Central memory CD8-positive, alpha-beta T cell (primary cell): ENCODE measurements at regions not wholly inside any gene's neighbourhood (a gene's known extent, or its start where the extent isn't known, plus 50 kb on each side); places are given as distances from the start of the nearest gene placed in this dataset.

Experiments
- ATAC-seq: fragments of 150-1000 bp; cut with Tn5 transposase; replicated peaks from 2 replicates; pipeline ENCODE4 v1.10.0; 2022; ENCODE audit warnings: mild to moderate bottlenecking, moderate FRiP score, moderate number of reproducible peaks; ENCODE audit not compliant: poor library complexity, severe bottlenecking; ENCODE audit errors: extremely low read depth
- DNase-seq, 2 donors: peaks; one replicate each; pipeline ENCODE4 v3.0.0; 2021; ENCODE audit warnings: low spot score in 2 of 2
- H3K27ac Mint-ChIP-seq: one replicate; pipeline ENCODE4 v1.8.0; 2022; ENCODE audit warnings: low read depth, mild to moderate bottlenecking, moderate library complexity, mixed read lengths
- H3K27me3 Mint-ChIP-seq: one replicate; pipeline ENCODE4 v1.8.0; 2022; ENCODE audit warnings: mixed read lengths
- H3K36me3 Mint-ChIP-seq: one replicate; pipeline ENCODE4 v1.8.0; 2022; ENCODE audit warnings: mild to moderate bottlenecking, moderate library complexity, mixed read lengths; ENCODE audit not compliant: insufficient read depth
- H3K4me1 Mint-ChIP-seq: one replicate; pipeline ENCODE4 v1.8.0; 2022; ENCODE audit warnings: mixed read lengths
- H3K4me3 Mint-ChIP-seq: one replicate; pipeline ENCODE4 v1.8.0; 2022; ENCODE audit warnings: mild to moderate bottlenecking, moderate library complexity, mixed read lengths
- H3K9me3 Mint-ChIP-seq: one replicate; pipeline ENCODE4 v1.8.0; 2022; ENCODE audit warnings: mixed read lengths

- ATAC-seq (no peak), DNase-seq (no peak)
- Mint-ChIP-seq H3K27me3 (peaks cover 47% of the 10 kb centered on the region), H3K4me3 (no peak overlapping the region), H3K9me3 (no peaks in the 10 kb centered on the region), H3K4me1 (no peaks in the 10 kb centered on the region), H3K27ac (no peak overlapping the region), H3K36me3 (no peaks in the 10 kb centered on the region)
These were observed 68.2 kb upstream of the CCDC190 start for GRCh38 chr1:162929177-162929576.

- peaks cover 44% of the 10 kb centered on the region for H3K27me3 Mint-ChIP-seq
- H3K4me1 Mint-ChIP-seq: no peaks in the 10 kb centered on the region
- H3K27ac Mint-ChIP-seq: no peak overlapping the region
- no peak overlapping the region for H3K4me3 Mint-ChIP-seq
- no peaks in the 10 kb centered on the region for H3K36me3 Mint-ChIP-seq
- H3K9me3 Mint-ChIP-seq: no peaks in the 10 kb centered on the region
- ATAC-seq: no peak
- DNase-seq: no peak
These were observed 67.2 kb upstream of the CCDC190 start for GRCh38 chr1:162928141-162928540.

DNA sequence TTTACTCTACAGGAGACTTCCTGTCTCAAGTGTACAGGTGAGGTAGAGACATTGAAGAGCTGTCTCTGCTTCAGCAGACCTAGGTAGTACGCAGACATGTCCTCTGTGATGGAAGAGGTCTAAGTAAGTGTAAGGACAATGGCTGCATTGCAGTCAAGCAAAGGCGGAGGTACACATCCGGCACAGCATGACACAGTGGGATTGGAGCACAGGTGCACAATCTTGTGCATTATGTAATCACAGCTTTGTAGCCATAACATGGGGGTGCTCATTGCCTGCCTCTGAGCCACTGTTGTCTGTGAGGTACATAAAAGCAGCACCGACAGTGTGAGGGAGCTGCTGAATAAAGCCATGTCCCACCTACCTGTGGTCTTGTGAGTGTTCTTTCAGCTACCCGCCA, 66.4 kb upstream of the CCDC190 start:
- no peak overlapping the region for H3K4me3 Mint-ChIP-seq
- H3K4me1 Mint-ChIP-seq: no peaks in the 10 kb centered on the region
- ATAC-seq (no peak), DNase-seq (no peak)
- H3K27me3 Mint-ChIP-seq: peaks cover 37% of the 10 kb centered on the region
- no peaks in the 10 kb centered on the region for H3K36me3 Mint-ChIP-seq
- no peak overlapping the region for H3K27ac Mint-ChIP-seq
- H3K9me3 Mint-ChIP-seq: no peaks in the 10 kb centered on the region

DNA sequence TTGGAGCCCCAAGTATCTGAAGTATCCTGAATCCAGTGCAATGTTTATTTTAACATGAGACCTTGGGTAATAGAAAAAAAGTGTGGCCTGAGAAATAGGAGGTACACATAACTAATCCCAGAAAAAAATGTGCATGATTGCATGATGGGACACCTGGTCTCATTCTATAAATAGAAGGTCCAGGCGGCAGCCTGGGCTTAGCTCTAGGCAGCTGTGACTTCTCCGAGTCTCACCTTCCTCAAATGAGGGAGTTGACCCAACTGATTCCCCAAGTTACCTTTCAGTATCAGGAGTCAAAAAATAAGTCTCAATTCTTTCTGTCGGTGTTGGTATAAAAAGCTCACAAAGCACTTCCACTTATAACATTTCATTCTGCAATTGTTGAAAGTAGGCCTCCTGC, 65.9 kb upstream of the CCDC190 start:
- DNase-seq: no peak
- no peaks in the 10 kb centered on the region for H3K9me3 Mint-ChIP-seq
- H3K4me3 Mint-ChIP-seq: no peak overlapping the region
- no peak overlapping the region for H3K27ac Mint-ChIP-seq
- no peaks in the 10 kb centered on the region for H3K36me3 Mint-ChIP-seq
- no peak for ATAC-seq
- peaks cover 32% of the 10 kb centered on the region for H3K27me3 Mint-ChIP-seq
- H3K4me1 Mint-ChIP-seq: no peaks in the 10 kb centered on the region

DNA sequence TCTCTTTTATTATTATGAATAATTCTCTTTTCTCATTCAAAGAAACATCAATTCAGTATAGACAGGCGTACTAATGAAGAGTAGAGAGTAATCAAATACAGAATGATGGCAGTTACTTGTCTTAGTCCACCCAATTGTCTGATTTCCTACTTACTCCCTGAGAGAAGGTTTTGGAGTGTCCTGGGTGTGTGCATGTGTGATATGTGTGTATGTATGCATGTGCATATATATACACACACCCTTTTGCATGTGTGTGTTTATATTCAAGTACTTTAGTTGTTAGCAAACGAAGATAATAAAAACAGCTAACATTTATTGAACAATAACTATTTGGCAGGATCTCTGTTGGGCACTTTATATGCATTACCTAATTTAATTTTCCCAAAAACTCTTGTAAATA, 63.2 kb upstream of the CCDC190 start:
- H3K9me3 Mint-ChIP-seq: no peaks in the 10 kb centered on the region
- H3K4me1 Mint-ChIP-seq: no peaks in the 10 kb centered on the region

DNA sequence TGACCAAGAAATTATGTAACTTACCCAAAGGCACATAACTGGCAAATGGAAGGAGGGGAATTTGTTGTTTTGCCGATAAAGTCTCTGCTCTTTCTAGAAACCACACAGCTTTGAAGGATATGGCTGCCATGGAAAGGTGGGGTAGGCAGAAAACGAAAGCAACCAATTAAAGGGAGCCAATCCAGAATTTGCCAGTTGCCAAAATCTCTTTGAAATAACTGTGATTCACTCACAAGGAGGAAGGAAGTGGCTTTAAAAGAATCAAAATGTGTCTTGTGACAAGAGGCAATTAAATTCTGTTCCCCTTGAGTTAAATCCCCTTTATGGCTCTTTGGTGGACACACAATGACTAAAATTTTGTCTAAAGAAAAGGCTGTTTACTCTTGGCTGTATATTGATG, 61.2 kb upstream of the CCDC190 start:
- no peak for DNase-seq
- Mint-ChIP-seq H3K27me3 (peaks cover 51% of the 10 kb centered on the region), H3K36me3 (no peaks in the 10 kb centered on the region), H3K4me1 (no peaks in the 10 kb centered on the region), H3K9me3 (no peaks in the 10 kb centered on the region), H3K27ac (no peak overlapping the region), H3K4me3 (no peak overlapping the region)
- no peak for ATAC-seq

More for the DNA sequence above, 63.2 kb upstream of the CCDC190 start:
- DNase-seq (no peak), ATAC-seq (no peak)
- H3K27ac Mint-ChIP-seq: no peak overlapping the region
- H3K4me3 Mint-ChIP-seq: no peak overlapping the region
- peaks cover 36% of the 10 kb centered on the region for H3K27me3 Mint-ChIP-seq
- no peaks in the 10 kb centered on the region for H3K36me3 Mint-ChIP-seq

DNA sequence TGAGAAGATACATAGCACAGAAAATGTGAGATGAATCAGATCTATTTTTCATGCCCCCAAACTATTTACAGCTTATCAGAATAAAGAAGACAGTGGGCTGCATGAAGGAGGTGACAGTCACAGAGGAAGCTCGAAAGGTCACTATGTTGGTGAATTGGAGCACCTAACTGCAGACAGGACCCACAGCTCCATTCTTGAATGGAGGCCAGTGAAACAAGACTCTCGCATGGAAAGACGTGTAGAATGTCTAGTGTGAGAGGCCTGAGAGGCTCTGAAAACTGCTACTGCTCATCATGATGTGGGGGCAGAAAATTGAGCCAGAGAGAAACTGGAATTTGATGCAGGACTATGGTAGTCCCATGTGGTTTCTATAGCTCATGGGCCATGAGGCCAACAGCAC, 60.3 kb upstream of the CCDC190 start:
- no peaks in the 10 kb centered on the region for H3K4me1 Mint-ChIP-seq
- H3K36me3 Mint-ChIP-seq: no peaks in the 10 kb centered on the region
- DNase-seq: no peak
- no peak overlapping the region for H3K27ac Mint-ChIP-seq
- no peak for ATAC-seq
- H3K27me3 Mint-ChIP-seq: peaks cover 60% of the 10 kb centered on the region
- H3K4me3 Mint-ChIP-seq: no peak overlapping the region
- no peaks in the 10 kb centered on the region for H3K9me3 Mint-ChIP-seq

GRCh38 chr1:162919034-162919433, 58.1 kb upstream of the CCDC190 start:
- Mint-ChIP-seq H3K27me3 (peaks cover 63% of the 10 kb centered on the region), H3K9me3 (no peaks in the 10 kb centered on the region), H3K4me1 (no peaks in the 10 kb centered on the region), H3K27ac (no peak overlapping the region), H3K36me3 (no peaks in the 10 kb centered on the region), H3K4me3 (no peak overlapping the region)
- no peak for ATAC-seq
- no peak for DNase-seq

- Mint-ChIP-seq H3K4me1 (no peaks in the 10 kb centered on the region), H3K9me3 (no peaks in the 10 kb centered on the region), H3K4me3 (no peak overlapping the region), H3K36me3 (no peaks in the 10 kb centered on the region), H3K27ac (no peak overlapping the region), H3K27me3 (peaks cover 63% of the 10 kb centered on the region)
- ATAC-seq: no peak
- DNase-seq: no peak
These were observed 57.3 kb upstream of the CCDC190 start for GRCh38 chr1:162918151-162918754.

DNA sequence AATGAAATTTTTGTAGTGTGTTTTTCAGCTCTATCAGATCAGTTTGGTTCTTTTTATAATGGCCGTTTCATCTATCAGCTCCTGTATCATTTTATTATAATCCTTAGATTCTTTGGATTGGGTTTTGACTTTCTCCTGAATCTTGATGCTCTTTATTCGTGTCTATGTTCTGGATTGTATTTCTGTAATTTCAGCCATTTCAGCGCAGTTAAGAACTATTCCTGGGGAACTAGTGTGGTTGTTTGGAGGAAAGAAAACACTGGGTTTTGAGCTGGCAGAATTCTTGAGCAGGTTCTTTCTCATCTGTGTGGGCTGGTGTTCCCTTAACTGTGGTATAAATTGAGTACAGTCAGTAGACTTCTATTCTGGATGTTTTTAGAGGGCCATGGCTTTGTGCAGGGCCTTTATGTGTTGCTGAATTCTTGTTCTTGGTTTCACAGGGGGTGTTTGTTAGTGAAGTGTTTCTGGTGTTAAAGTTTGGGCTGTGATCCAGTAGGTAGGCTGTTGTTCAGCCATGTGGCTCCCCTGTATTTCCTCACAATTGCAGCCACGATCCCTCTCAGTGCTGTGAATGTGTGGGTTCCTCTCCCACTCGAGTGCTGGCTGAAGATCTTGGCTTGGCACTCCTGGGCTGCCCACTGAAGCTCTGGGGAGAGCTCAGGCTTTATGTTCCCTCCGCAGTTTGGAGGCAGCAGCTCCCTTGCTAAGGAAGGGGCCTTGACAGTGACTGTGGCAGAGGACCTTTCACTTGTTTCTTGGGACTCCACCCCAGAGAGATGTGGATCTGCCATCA, 56.0 kb upstream of the CCDC190 start:
- H3K36me3 Mint-ChIP-seq: no peaks in the 10 kb centered on the region
- H3K27ac Mint-ChIP-seq: no peak overlapping the region
- H3K9me3 Mint-ChIP-seq: peaks cover 7% of the 10 kb centered on the region
- H3K4me1 Mint-ChIP-seq: no peaks in the 10 kb centered on the region
- no peak for ATAC-seq
- H3K4me3 Mint-ChIP-seq: no peak overlapping the region
- peaks cover 72% of the 10 kb centered on the region for H3K27me3 Mint-ChIP-seq
- DNase-seq: no peak

DNA sequence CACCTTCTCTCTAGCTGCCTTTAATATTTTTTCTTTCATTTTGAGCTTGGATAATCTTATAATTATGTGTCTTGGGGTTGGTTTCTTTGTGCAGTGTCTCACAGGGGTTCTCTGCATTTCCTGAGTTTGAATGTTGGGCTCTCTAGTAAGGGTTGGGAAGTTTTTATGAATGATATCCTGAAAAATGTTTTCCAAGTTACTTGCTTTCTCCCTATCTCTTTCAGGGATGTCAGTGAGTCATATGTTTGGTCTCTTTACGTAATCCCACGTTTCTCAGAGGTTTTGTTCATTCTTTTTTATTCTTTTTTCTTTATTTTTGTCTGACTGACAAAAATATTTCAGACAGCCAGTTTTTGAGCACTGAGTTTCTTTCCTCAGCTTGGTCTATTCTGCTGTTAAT, 55.4 kb upstream of the CCDC190 start:
- Mint-ChIP-seq H3K9me3 (peaks cover 8% of the 10 kb centered on the region), H3K27me3 (peaks cover 75% of the 10 kb centered on the region), H3K27ac (no peak overlapping the region), H3K4me3 (no peak overlapping the region), H3K36me3 (no peaks in the 10 kb centered on the region), H3K4me1 (no peaks in the 10 kb centered on the region)
- no peak for DNase-seq
- no peak for ATAC-seq

DNA sequence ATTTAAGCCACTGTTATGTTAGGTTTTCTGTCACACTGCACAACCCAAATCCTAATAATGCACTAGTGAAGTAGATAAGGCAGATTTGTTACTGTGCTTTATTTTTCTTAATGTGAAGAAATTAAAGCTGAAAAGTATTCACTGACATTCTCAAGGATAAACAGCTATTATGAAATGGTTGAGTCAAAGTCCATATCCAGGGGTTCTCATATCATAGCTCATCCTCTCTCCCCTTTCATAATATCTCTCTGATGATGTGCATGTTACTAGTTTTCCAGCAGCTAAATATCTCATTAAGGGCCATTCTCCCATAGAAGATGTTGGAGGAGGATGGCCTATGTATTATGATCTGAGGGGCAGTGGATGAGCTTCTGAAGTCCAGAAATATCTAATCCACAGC, 53.6 kb upstream of the CCDC190 start:
- H3K9me3 Mint-ChIP-seq: peaks cover 8% of the 10 kb centered on the region
- DNase-seq (no peak), ATAC-seq (no peak)
- no peak overlapping the region for H3K4me3 Mint-ChIP-seq
- peaks cover 72% of the 10 kb centered on the region for H3K27me3 Mint-ChIP-seq
- H3K27ac Mint-ChIP-seq: no peak overlapping the region
- H3K36me3 Mint-ChIP-seq: no peaks in the 10 kb centered on the region
- no peaks in the 10 kb centered on the region for H3K4me1 Mint-ChIP-seq

DNA sequence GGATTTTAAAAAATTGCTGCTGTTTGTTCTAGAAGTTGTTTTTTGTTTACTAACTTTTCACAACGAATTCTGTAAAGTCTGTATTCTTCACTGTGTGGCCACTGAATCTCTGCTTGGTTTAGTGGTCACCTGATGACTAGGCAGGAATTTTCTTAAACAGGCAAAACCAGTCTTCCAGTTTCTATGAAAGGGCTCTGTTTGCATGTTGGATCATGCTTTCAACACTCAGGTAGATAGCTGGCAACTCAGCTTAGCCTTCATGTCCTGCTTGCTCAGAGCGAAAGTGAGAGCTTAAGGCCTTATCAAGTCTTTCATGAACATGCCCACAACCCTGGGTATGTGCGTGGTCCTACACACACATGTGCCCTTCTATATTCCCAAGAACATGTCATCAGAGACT, 52.4 kb upstream of the CCDC190 start:
- DNase-seq: no peak
- no peak overlapping the region for H3K4me3 Mint-ChIP-seq
- no peaks in the 10 kb centered on the region for H3K4me1 Mint-ChIP-seq
- peaks cover 69% of the 10 kb centered on the region for H3K27me3 Mint-ChIP-seq
- H3K27ac Mint-ChIP-seq: no peak overlapping the region
- ATAC-seq: no peak
- peaks cover 8% of the 10 kb centered on the region for H3K9me3 Mint-ChIP-seq
- H3K36me3 Mint-ChIP-seq: no peaks in the 10 kb centered on the region
